ENCODE measurements at regions not wholly inside any gene's neighbourhood (a gene's known extent, or its start where the extent isn't known, plus 50 kb on each side); places are given as distances from the start of the nearest gene placed in this dataset.
A peak's percentile ranks its signal among the peaks of the same experiment; 100 is the strongest.
"Not testable (repeated sequence)": the region's sequence is repeated elsewhere in the genome, so short reads cannot be mapped to it uniquely, and the experiment has no call there.

DNA sequence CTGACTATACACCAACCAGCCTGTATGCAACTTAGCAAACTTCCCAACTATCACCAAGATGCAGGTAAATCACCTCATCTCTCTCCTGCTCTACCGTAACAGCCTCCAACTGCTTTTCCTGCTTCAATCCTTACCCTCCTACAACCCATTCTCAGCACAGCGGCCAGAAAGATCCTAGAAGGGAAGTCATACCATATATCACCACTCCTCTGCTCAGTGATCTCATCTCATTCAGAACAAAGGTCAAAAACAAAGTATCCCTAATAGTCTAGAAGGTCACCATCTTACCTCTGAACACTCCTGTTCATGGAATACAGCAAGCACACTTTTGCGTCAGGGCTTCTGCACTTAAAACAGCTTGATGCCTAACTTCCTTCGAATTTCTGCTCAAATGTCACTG is 62.2 kb upstream of the RNF38 start:
- Histone ChIP-seq H2AFZ (ENCODE audit: insufficient read depth, low read depth, low read length, poor library complexity, severe bottlenecking) (no peak overlapping the region), H3K9ac (ENCODE audit: low read length) (no peak overlapping the region), H3K36me3 (replicated peaks in 1 of 2; ENCODE audit: control extremely low read depth in 1 of 2, control insufficient read depth in 1 of 2, extremely low read depth in 1 of 2, insufficient read depth in 2 of 2, low read length in 1 of 2) (peaks cover 0 to 5% of the 10 kb centered on the region in 2 experiments), H4K20me1 (ENCODE audit: control insufficient read depth, insufficient read depth, low read length, poor library complexity, severe bottlenecking) (peaks cover 8% of the 10 kb centered on the region), H3K79me2 (ENCODE audit: control insufficient read depth, insufficient read depth, low read length) (peaks cover 19% of the 10 kb centered on the region), H3K4me2 (replicated peaks; ENCODE audit: low read depth, low read length, poor library complexity, severe bottlenecking) (no peak overlapping the region), H3K9me3 (ENCODE audit: control extremely low read depth in 1 of 3, control insufficient read depth in 2 of 3, insufficient read depth in 1 of 3, low read length in 2 of 3) (no peaks in the 10 kb centered on the region), H3K27ac (ENCODE audit: low read length in 2 of 2) (no peak overlapping the region), H3K4me3 (ENCODE audit: control extremely low read depth in 1 of 5, extremely low read depth in 1 of 5, insufficient read depth in 1 of 5, low read depth in 2 of 5, low read length in 4 of 5) (no peak overlapping the region), H3K27me3 (replicated peaks in 1 of 4; ENCODE audit: control extremely low read depth in 1 of 4, control insufficient read depth in 3 of 4, insufficient read depth in 4 of 4, low read length in 3 of 4) (no peaks in the 10 kb centered on the region), H3K4me1 (ENCODE audit: control insufficient read depth in 2 of 2, insufficient read depth in 2 of 2, low read length in 2 of 2) (peaks cover 16 to 18% of the 10 kb centered on the region in 2 donors)
- TF ChIP-seq, protein P1, sequence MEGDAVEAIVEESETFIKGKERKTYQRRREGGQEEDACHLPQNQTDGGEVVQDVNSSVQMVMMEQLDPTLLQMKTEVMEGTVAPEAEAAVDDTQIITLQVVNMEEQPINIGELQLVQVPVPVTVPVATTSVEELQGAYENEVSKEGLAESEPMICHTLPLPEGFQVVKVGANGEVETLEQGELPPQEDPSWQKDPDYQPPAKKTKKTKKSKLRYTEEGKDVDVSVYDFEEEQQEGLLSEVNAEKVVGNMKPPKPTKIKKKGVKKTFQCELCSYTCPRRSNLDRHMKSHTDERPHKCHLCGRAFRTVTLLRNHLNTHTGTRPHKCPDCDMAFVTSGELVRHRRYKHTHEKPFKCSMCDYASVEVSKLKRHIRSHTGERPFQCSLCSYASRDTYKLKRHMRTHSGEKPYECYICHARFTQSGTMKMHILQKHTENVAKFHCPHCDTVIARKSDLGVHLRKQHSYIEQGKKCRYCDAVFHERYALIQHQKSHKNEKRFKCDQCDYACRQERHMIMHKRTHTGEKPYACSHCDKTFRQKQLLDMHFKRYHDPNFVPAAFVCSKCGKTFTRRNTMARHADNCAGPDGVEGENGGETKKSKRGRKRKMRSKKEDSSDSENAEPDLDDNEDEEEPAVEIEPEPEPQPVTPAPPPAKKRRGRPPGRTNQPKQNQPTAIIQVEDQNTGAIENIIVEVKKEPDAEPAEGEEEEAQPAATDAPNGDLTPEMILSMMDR (IDR thresholded peaks at IDR 0.05) = no peak
- TF ChIP-seq EZH2 (IDR thresholded peaks at IDR 0.05; ENCODE audit: borderline replicate concordance, insufficient read depth, low read depth, low read length, poor library complexity, severe bottlenecking) = no peak
- Mint-ChIP-seq H3K4me3 (no peak overlapping the region), H3K4me1 (peaks cover 40% of the 10 kb centered on the region), H3K27me3 (no peaks in the 10 kb centered on the region), H3K27ac (no peak overlapping the region), H3K9me3 (ENCODE audit: insufficient read depth) (no peaks in the 10 kb centered on the region)
- CTCF ChIA-PET = interaction anchor here (3.0 kb wide), 1 partner anchor 12 kb away, joined by 8 read pairs; no protein-coding TSS in a partner anchor
- no peak for DNase-seq
- WGBS (ENCODE audit: insufficient coverage) = 98% methylated on average over 4 of the region's 4 CpGs
- ATAC-seq (ENCODE audit: low read depth) = no peak
- intact Hi-C loops (cut with micrococcal nuclease) = no loop called here
- POLR2A ChIA-PET = interaction anchor here (0.7 kb wide), 1 partner anchor 84 kb away, joined by 4 read pairs; no protein-coding TSS in a partner anchor

DNA sequence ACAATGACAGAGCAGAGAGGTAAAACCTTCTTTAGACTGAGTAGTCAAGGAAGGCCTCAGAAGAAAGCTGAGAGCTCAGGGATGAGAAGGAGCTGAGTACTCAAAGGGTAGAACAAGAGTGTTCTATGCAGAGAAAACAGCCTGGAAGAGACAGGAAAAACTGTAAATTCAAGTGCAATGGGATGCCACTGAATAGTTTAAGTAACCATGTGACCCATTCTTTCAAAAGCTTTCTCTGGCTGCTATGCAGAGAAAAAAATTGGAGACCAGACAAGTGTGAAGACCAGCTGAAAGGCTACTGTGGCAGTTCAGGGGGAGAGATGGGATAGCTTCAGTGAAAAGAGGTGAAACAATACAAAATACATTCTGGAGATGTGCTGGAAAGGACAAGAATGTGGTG is 61.3 kb upstream of the RNF38 start:
- Histone ChIP-seq H3K9ac (ENCODE audit: low read length) (no peak overlapping the region), H3K27ac (ENCODE audit: low read length in 2 of 2) (peak overlapping the region in 1 of 2 donors; percentile 48), H3K36me3 (replicated peaks in 1 of 2; ENCODE audit: control extremely low read depth in 1 of 2, control insufficient read depth in 1 of 2, extremely low read depth in 1 of 2, insufficient read depth in 2 of 2, low read length in 1 of 2) (peaks cover 0 to 5% of the 10 kb centered on the region in 2 experiments), H3K79me2 (ENCODE audit: control insufficient read depth, insufficient read depth, low read length) (peaks cover 24% of the 10 kb centered on the region), H3K9me3 (ENCODE audit: control extremely low read depth in 1 of 3, control insufficient read depth in 2 of 3, insufficient read depth in 1 of 3, low read length in 2 of 3) (no peaks in the 10 kb centered on the region), H3K4me3 (ENCODE audit: control extremely low read depth in 1 of 5, extremely low read depth in 1 of 5, insufficient read depth in 1 of 5, low read depth in 2 of 5, low read length in 4 of 5) (no peak overlapping the region), H3K27me3 (replicated peaks in 1 of 4; ENCODE audit: control extremely low read depth in 1 of 4, control insufficient read depth in 3 of 4, insufficient read depth in 4 of 4, low read length in 3 of 4) (no peaks in the 10 kb centered on the region), H4K20me1 (ENCODE audit: control insufficient read depth, insufficient read depth, low read length, poor library complexity, severe bottlenecking) (peaks cover 16% of the 10 kb centered on the region), H3K4me1 (ENCODE audit: control insufficient read depth in 2 of 2, insufficient read depth in 2 of 2, low read length in 2 of 2) (peaks cover 16 to 18% of the 10 kb centered on the region in 2 donors), H2AFZ (ENCODE audit: insufficient read depth, low read depth, low read length, poor library complexity, severe bottlenecking) (no peak overlapping the region), H3K4me2 (replicated peaks; ENCODE audit: low read depth, low read length, poor library complexity, severe bottlenecking) (no peak overlapping the region)
- intact Hi-C loops (cut with micrococcal nuclease) = no loop called here
- Mint-ChIP-seq H3K27ac (peak overlapping the region; percentile 59), H3K4me3 (no peak overlapping the region), H3K4me1 (peaks cover 45% of the 10 kb centered on the region), H3K27me3 (no peaks in the 10 kb centered on the region), H3K9me3 (ENCODE audit: insufficient read depth) (no peaks in the 10 kb centered on the region)
- TF ChIP-seq EZH2 (IDR thresholded peaks at IDR 0.05; ENCODE audit: borderline replicate concordance, insufficient read depth, low read depth, low read length, poor library complexity, severe bottlenecking) = no peak
- TF ChIP-seq, protein P1 (IDR thresholded peaks at IDR 0.05) = no peak
- ATAC-seq (ENCODE audit: low read depth) (no peak), DNase-seq (no peak)
- ChIA-PET POLR2A (no interaction called here), CTCF (interaction anchor here (0.6 to 3.0 kb wide), 2 partner anchors 11 to 88 kb away, joined by 3 to 8 read pairs; no protein-coding TSS in a partner anchor)

DNA sequence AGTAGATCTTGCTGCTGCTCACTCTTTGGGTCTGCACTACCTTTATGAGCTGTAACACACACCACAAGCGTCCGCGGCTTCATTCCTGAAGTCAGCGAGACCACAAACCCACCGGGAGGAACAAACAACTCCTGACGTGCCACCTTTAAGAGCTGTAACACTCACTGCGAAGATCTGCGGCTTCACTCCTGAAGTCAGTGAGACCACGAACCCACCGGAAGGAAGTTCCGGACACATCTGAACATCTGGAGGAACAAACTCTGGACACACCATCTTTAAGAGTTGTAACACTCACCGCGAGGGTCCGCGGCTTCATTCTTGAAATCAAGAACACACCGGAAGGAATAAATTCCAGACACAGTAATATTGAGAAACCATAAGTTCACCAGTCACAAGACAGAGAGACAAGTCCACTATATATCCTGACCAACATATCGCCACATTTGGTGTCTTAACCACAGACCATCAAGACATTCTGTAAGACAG is 58.4 kb upstream of the RNF38 start:
- H3K4me1 Mint-ChIP-seq = peaks cover 40% of the 10 kb centered on the region
- H3K27ac Mint-ChIP-seq = peak overlapping the region; percentile 79
- Histone ChIP-seq H3K9ac (ENCODE audit: low read length) (peak overlapping the region; percentile 41), H4K20me1 (ENCODE audit: control insufficient read depth, insufficient read depth, low read length, poor library complexity, severe bottlenecking) (peaks cover 24% of the 10 kb centered on the region), H3K4me1 (ENCODE audit: control insufficient read depth in 2 of 2, insufficient read depth in 2 of 2, low read length in 2 of 2) (peaks cover 16 to 18% of the 10 kb centered on the region in 2 donors), H2AFZ (ENCODE audit: insufficient read depth, low read depth, low read length, poor library complexity, severe bottlenecking) (peak overlapping the region; percentile 37), H3K27ac (ENCODE audit: low read length in 2 of 2) (peak overlapping the region in 1 of 2 donors; percentile 25), H3K4me3 (ENCODE audit: control extremely low read depth in 1 of 5, extremely low read depth in 1 of 5, insufficient read depth in 1 of 5, low read depth in 2 of 5, low read length in 4 of 5) (peak overlapping the region in 3 of 5 experiments; percentile 18 to 24 (median 20)), H3K79me2 (ENCODE audit: control insufficient read depth, insufficient read depth, low read length) (peaks cover 51% of the 10 kb centered on the region), H3K4me2 (replicated peaks; ENCODE audit: low read depth, low read length, poor library complexity, severe bottlenecking) (peak overlapping the region; percentile 55)
- H3K27me3 ChIP-seq (replicated peaks in 1 of 4; ENCODE audit: control extremely low read depth in 1 of 4, control insufficient read depth in 3 of 4, insufficient read depth in 4 of 4, low read length in 3 of 4); intact Hi-C loops (cut with micrococcal nuclease); POLR2A ChIA-PET; H3K27me3 Mint-ChIP-seq; H3K36me3 ChIP-seq (replicated peaks in 1 of 2; ENCODE audit: control extremely low read depth in 1 of 2, control insufficient read depth in 1 of 2, extremely low read depth in 1 of 2, insufficient read depth in 2 of 2, low read length in 1 of 2); H3K9me3 Mint-ChIP-seq (ENCODE audit: insufficient read depth); H3K9me3 ChIP-seq (ENCODE audit: control extremely low read depth in 1 of 3, control insufficient read depth in 2 of 3, insufficient read depth in 1 of 3, low read length in 2 of 3): not testable (repeated sequence)
- ATAC-seq (ENCODE audit: low read depth) = peak; percentile 24
- CTCF ChIA-PET = interaction anchor here (0.6 to 4.1 kb wide), 2 partner anchors 33 to 51 kb away, joined by 3 to 15 read pairs; no protein-coding TSS in a partner anchor
- peak overlapping the region; percentile 83 for H3K4me3 Mint-ChIP-seq
- peak; percentile 20 for DNase-seq
- WGBS (ENCODE audit: insufficient coverage) = 3% methylated on average over 17 of the region's 17 CpGs
